IMR-90 (cell line): ENCODE measurements at regions not wholly inside any gene's neighbourhood (a gene's known extent, or its start where the extent isn't known, plus 50 kb on each side); places are given as distances from the start of the nearest gene placed in this dataset.

Experiments
- ATAC-seq: fragments of 200-7000 bp; cut with Tn5 transposase; 2 replicates; pipeline ENCODE4 v1.9.1; 2020; ENCODE audit warnings: low read depth, mild to moderate bottlenecking, moderate library complexity
- BruUV-seq: library from RNA; stranded (reverse); fragments of 400-500 nt; replicated peaks from 2 replicates; lab custom pipeline; 2021; lab: Mats Ljungman, UMichigan
- CTCF ChIA-PET: fragments of 300-600 bp; formaldehyde crosslinking; extraction: SDS; loops from one replicate; lab custom pipeline; 2021; ENCODE audit warnings: antibody characterized with exemption; lab: Yijun Ruan, JAX
- POLR2A ChIA-PET: fragments of 300-600 bp; sonication (Branson Sonifier 250); formaldehyde crosslinking; loops from one replicate; lab custom pipeline; 2022; ENCODE audit warnings: antibody characterized with exemption; ENCODE audit not compliant: unreplicated experiment; lab: Charles Lee
- DNase-seq: peaks from one replicate; pipeline ENCODE4 v3.0.0; 2013
- H2AFZ ChIP-seq: replicated peaks from 2 replicates; pipeline ENCODE3; 2013; ENCODE audit warnings: low read length, mild to moderate bottlenecking; ENCODE audit not compliant: poor library complexity
- H2AK5ac ChIP-seq: 2 replicates; pipeline ENCODE4 v1.6.1; 2013; ENCODE audit warnings: low read depth, low read length, inconsistent platforms
- H2AK9ac ChIP-seq: replicated peaks from 2 replicates; pipeline ENCODE3; 2013; ENCODE audit warnings: mild to moderate bottlenecking, low read depth, low read length, moderate library complexity; ENCODE audit not compliant: poor library complexity
- H2BK120ac ChIP-seq: 2 replicates; pipeline ENCODE4 v1.6.1; 2013; ENCODE audit warnings: low read depth, low read length, inconsistent platforms
- H2BK15ac ChIP-seq: 3 replicates; pipeline ENCODE4 v1.6.1; 2013; ENCODE audit warnings: low read depth, low read length, inconsistent platforms
- H2BK20ac ChIP-seq: 2 replicates; pipeline ENCODE4 v1.6.1; 2013; ENCODE audit warnings: low read depth, mild to moderate bottlenecking, inconsistent platforms, low read length, moderate library complexity
- H2BK5ac ChIP-seq: 2 replicates; pipeline ENCODE4 v1.6.1; 2013; ENCODE audit warnings: mild to moderate bottlenecking, low read depth, low read length, inconsistent platforms; ENCODE audit not compliant: poor library complexity, severe bottlenecking
- H3K14ac ChIP-seq: replicated peaks from 2 replicates; pipeline ENCODE4 v1.6.1; 2013; ENCODE audit warnings: low read depth, low read length, inconsistent platforms
- H3K18ac ChIP-seq: 2 replicates; pipeline ENCODE4 v1.6.1; 2013; ENCODE audit warnings: low read depth, low read length, control low read depth
- H3K23ac ChIP-seq: 2 replicates; pipeline ENCODE4 v1.6.1; 2013; ENCODE audit warnings: low read depth, low read length, inconsistent platforms
- H3K27ac ChIP-seq: 2 replicates; pipeline ENCODE4 v1.5.1; 2013; ENCODE audit warnings: mild to moderate bottlenecking, control low read depth, low read length; ENCODE audit not compliant: insufficient read depth
- H3K27me3 ChIP-seq: 2 replicates; pipeline ENCODE4 v1.6.1; 2013; ENCODE audit warnings: low read length; ENCODE audit not compliant: control insufficient read depth, insufficient read depth
- H3K36me3 ChIP-seq: 2 replicates; pipeline ENCODE4 v1.6.1; 2013; ENCODE audit warnings: low read length, mixed read lengths; ENCODE audit not compliant: control insufficient read depth, insufficient read depth
- H3K4ac ChIP-seq: 2 replicates; pipeline ENCODE4 v1.6.1; 2013; ENCODE audit warnings: low read depth, low read length, inconsistent platforms
- H3K4me1 ChIP-seq: 2 replicates; pipeline ENCODE4 v1.6.1; 2013; ENCODE audit warnings: low read length, mixed read lengths; ENCODE audit not compliant: control insufficient read depth, insufficient read depth
- H3K4me2 ChIP-seq: 2 replicates; pipeline ENCODE4 v1.6.1; 2013; ENCODE audit warnings: low read depth, mild to moderate bottlenecking, control low read depth, low read length, moderate library complexity
- H3K4me3 ChIP-seq: 2 replicates; pipeline ENCODE4 v1.5.1; 2013; ENCODE audit warnings: low read depth, mild to moderate bottlenecking, control low read depth, low read length, moderate library complexity; ENCODE audit not compliant: insufficient read depth
- H3K56ac ChIP-seq: 2 replicates; pipeline ENCODE4 v1.6.1; 2013; ENCODE audit warnings: low read length, inconsistent platforms; ENCODE audit not compliant: insufficient read depth; ENCODE audit errors: extremely low read depth
- H3K79me1 ChIP-seq, 2 experiments: 2 replicates each; pipeline ENCODE4 v1.6.1; 2013; ENCODE audit warnings: low read length in 2 of 2, inconsistent platforms in 1 of 2, low read depth in 1 of 2
- H3K9ac ChIP-seq: 2 replicates; pipeline ENCODE4 v1.6.1; 2013; ENCODE audit warnings: low read depth, low read length, control low read depth
- H3K9me1 ChIP-seq: 2 replicates; pipeline ENCODE4 v1.6.1; 2013; ENCODE audit warnings: low read length, inconsistent platforms; ENCODE audit not compliant: insufficient read depth
- H3K9me3 ChIP-seq: 2 replicates; pipeline ENCODE4 v1.6.1; 2013; ENCODE audit warnings: low read length; ENCODE audit not compliant: control insufficient read depth, insufficient read depth
- H4K20me1 ChIP-seq: 2 replicates; pipeline ENCODE4 v1.6.1; 2013; ENCODE audit warnings: low read length, inconsistent platforms; ENCODE audit not compliant: insufficient read depth
- H4K5ac ChIP-seq: 2 replicates; pipeline ENCODE4 v1.6.1; 2013; ENCODE audit warnings: mild to moderate bottlenecking, low read depth, low read length, control low read depth
- H4K8ac ChIP-seq, 2 experiments: 2 replicates each; pipeline ENCODE4 v1.6.1; 2013; ENCODE audit warnings: low read depth in 2 of 2, low read length in 2 of 2, control low read depth in 1 of 2, inconsistent platforms in 1 of 2
- H4K91ac ChIP-seq: 2 replicates; pipeline ENCODE4 v1.6.1; 2013; ENCODE audit warnings: low read depth, low read length, inconsistent platforms; ENCODE audit not compliant: insufficient read depth
- CHD1 ChIP-seq: IDR thresholded peaks from 2 replicates; pipeline ENCODE4 v1.6.1; 2012; ENCODE audit warnings: low read depth, low read length, improper control_type of control experiment
- MAFK ChIP-seq: IDR thresholded peaks from 2 replicates; pipeline ENCODE4 v1.6.1; 2012; ENCODE audit warnings: low read depth, low read length, improper control_type of control experiment
- MAZ ChIP-seq: IDR thresholded peaks from 2 replicates; pipeline ENCODE4 v1.6.1; 2012; ENCODE audit warnings: low read depth, mild to moderate bottlenecking, low read length, improper control_type of control experiment, moderate library complexity, borderline replicate concordance
- RAD21 ChIP-seq: IDR thresholded peaks from 2 replicates; pipeline ENCODE4 v1.6.1; 2012; ENCODE audit warnings: low read length, improper control_type of control experiment
- RFX5 ChIP-seq: IDR thresholded peaks from 2 replicates; pipeline ENCODE4 v1.8.0; 2012; ENCODE audit warnings: low read depth, mild to moderate bottlenecking, low read length, moderate library complexity
- SMC3 ChIP-seq: fragments of 150-350 bp; IDR thresholded peaks from 2 replicates; pipeline ENCODE4 v1.6.1; 2016; ENCODE audit warnings: low read depth, mild to moderate bottlenecking, antibody characterized with exemption, low read length, moderate library complexity
- WGBS, 2 experiments: methylation state at CpG; one replicate each; pipeline versions ENCODE4 v1.1.5 to v1.1.7; 2013; ENCODE audit warnings: missing lambda C conversion rate in 2 of 2; ENCODE audit not compliant: insufficient read length in 1 of 2; ENCODE audit errors: extremely low coverage in 2 of 2; 5-methylcytosine and 5-hydroxymethylcytosine counted together
- dilution Hi-C: fragments of 300-500 bp; cut with HindIII; formaldehyde crosslinking; loops from one replicate; pipeline ENCODE4 v1.14.3; 2018; ENCODE audit warnings: low sequenced_read_pairs; ENCODE audit not compliant: unreplicated experiment
- in situ Hi-C: fragments of 300-500 bp; cut with MboI; formaldehyde crosslinking; loops from 3 replicates; pipeline ENCODE4 v1.14.3; 2019; ENCODE audit warnings: low sequenced_read_pairs, inconsistent platforms, mixed read lengths
- intact Hi-C: fragments of 100-400 bp; cut with micrococcal nuclease; formaldehyde crosslinking; loops from 2 replicates; pipeline ENCODE4 v1.10.0; 2022
- TF ChIP-seq, protein P1 (sequence below): conservative IDR thresholded peaks from 2 replicates; pipeline ENCODE4 v1.5.1; 2012; ENCODE audit warnings: mild to moderate bottlenecking, low read depth, low read length, improper control_type of control experiment
- TF ChIP-seq, protein P2 (sequence below): fragments of 150-350 bp; IDR thresholded peaks from 2 replicates; pipeline ENCODE4 v1.6.1; 2016; ENCODE audit warnings: low read depth, mild to moderate bottlenecking, low read length, moderate library complexity, borderline replicate concordance

DNA sequence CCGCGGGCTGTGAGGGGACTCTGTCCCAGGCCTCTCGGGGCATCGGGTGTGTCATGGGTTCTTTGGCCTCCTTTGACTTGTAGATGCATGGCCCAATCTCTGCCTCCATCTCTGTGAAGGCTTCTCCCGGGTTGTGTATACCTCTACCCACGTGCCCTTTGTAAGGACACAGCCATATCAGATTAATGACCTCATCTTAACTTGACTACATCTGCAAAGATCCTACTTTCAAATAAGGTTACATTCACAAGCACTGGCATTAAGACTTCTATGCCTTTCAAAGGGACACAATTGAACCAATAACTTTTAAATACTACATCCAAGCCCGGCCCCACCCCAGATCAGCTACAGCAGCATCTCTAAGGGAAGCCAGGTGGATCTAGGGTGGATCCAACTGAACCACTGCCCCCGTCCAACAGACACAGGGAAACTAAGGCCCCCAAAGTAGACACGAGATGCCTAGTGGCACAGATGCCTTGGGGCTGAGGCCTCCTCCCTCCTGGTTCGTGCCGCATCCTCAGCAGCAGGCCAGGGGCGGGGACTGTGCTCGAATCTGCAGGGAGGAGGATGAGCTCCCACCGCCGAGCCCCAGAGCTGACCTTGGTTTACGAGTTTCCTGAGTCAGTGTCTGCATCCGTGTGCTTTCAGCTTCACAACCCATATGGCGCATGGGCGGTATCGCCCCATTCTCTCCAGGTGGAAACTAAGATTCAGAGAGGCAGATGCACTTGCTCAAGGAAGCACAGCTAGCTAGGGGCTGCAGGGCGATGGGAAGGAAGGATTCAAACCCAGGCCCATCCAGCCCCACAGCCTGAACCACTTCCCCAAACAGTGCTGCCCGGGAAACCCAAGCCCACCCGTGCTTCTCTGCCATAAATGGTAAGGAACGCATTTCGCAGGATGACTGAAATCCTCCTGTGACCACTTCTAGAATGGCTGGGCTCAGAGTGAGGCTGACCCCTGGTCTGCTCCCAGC, 353.3 kb downstream of the C16orf95 start:
- dilution Hi-C loops = no loop called here
- H3K36me3 ChIP-seq = no peaks in the 10 kb centered on the region
- ATAC-seq (no peak), DNase-seq (no peak)
- no peak overlapping the region for H3K4ac ChIP-seq
- intact Hi-C loops = no loop called here
- H2BK120ac ChIP-seq = no peak overlapping the region
- no TSS peak for BruUV-seq
- no peak overlapping the region for H3K18ac ChIP-seq
- no peak overlapping the region for H3K27ac ChIP-seq
- H3K4me3 ChIP-seq = no peak overlapping the region
- no peak overlapping the region for H2BK15ac ChIP-seq
- no peak overlapping the region for H3K56ac ChIP-seq
- H3K9me1 ChIP-seq = peaks cover 8% of the 10 kb centered on the region; the same call in 1 of the 2 replicates
- POLR2A ChIA-PET = no interaction called here
- no peak overlapping the region for H3K14ac ChIP-seq
- H3K4me2 ChIP-seq = no peak overlapping the region
- in situ Hi-C loops = no loop called here
- H2BK20ac ChIP-seq = no peak overlapping the region
- peaks cover 10% of the 10 kb centered on the region for H3K4me1 ChIP-seq
- no peaks in the 10 kb centered on the region for H3K79me1 ChIP-seq
- no peak overlapping the region for H4K91ac ChIP-seq
- no peak overlapping the region for H2BK5ac ChIP-seq
- H4K8ac ChIP-seq = no peak overlapping the region
- H4K20me1 ChIP-seq = no peaks in the 10 kb centered on the region
- CTCF ChIA-PET = no interaction called here
- 98% methylated on average over 9 of the region's 25 CpGs; no CpG with 5 or more reads in 1 of the 2 experiments for WGBS, 2 experiments
- H3K9me3 ChIP-seq = no peaks in the 10 kb centered on the region
- TF ChIP-seq, protein P1, sequence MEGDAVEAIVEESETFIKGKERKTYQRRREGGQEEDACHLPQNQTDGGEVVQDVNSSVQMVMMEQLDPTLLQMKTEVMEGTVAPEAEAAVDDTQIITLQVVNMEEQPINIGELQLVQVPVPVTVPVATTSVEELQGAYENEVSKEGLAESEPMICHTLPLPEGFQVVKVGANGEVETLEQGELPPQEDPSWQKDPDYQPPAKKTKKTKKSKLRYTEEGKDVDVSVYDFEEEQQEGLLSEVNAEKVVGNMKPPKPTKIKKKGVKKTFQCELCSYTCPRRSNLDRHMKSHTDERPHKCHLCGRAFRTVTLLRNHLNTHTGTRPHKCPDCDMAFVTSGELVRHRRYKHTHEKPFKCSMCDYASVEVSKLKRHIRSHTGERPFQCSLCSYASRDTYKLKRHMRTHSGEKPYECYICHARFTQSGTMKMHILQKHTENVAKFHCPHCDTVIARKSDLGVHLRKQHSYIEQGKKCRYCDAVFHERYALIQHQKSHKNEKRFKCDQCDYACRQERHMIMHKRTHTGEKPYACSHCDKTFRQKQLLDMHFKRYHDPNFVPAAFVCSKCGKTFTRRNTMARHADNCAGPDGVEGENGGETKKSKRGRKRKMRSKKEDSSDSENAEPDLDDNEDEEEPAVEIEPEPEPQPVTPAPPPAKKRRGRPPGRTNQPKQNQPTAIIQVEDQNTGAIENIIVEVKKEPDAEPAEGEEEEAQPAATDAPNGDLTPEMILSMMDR = no peak
- TF ChIP-seq RFX5 (no peak), MAFK (no peak), MAZ (no peak), RAD21 (no peak), CHD1 (no peak), SMC3 (no peak)
- TF ChIP-seq, protein P2, sequence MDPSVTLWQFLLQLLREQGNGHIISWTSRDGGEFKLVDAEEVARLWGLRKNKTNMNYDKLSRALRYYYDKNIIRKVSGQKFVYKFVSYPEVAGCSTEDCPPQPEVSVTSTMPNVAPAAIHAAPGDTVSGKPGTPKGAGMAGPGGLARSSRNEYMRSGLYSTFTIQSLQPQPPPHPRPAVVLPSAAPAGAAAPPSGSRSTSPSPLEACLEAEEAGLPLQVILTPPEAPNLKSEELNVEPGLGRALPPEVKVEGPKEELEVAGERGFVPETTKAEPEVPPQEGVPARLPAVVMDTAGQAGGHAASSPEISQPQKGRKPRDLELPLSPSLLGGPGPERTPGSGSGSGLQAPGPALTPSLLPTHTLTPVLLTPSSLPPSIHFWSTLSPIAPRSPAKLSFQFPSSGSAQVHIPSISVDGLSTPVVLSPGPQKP = no peak
- 0 out of 2 replicates have a peak overlapping the region, but pooled peaks have one; percentile 33 for H2AK5ac ChIP-seq
- H3K27me3 ChIP-seq = peaks cover 10% of the 10 kb centered on the region
- no peak overlapping the region for H4K5ac ChIP-seq
- no peak overlapping the region for H2AK9ac ChIP-seq
- no peak overlapping the region for H2AFZ ChIP-seq
- H3K23ac ChIP-seq = no peak overlapping the region
- no peak overlapping the region for H3K9ac ChIP-seq
